ENCODE measurements at regions not wholly inside any gene's neighbourhood (a gene's known extent, or its start where the extent isn't known, plus 50 kb on each side); places are given as distances from the start of the nearest gene placed in this dataset.
A peak's percentile ranks its signal among the peaks of the same experiment; 100 is the strongest.

DNA sequence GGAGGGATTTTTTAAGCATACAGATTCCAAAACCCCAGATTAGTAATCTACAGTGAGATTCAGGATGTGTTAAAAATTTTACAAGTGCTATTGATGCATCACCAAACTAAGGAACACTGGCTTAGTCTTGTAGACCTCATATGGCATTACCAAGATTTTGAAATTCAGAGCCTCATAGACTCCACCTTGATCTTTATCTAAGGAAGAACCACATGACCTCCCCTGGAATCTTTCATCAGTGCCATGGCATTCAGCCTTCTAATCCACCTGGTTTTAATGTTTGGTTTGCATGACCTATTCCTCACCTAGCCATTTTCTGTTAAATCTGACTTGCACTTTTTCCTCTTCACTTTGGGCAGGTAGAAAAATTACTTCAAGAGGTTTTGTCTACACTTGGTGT is 171.6 kb downstream of the NKX6-1 start:
- Histone ChIP-seq H3K36me3 (no peaks in the 10 kb centered on the region), H3K4me1 (no peaks in the 10 kb centered on the region), H3K27me3 (no peaks in the 10 kb centered on the region), H3K27ac (no peak overlapping the region), H3K4me3 (no peak overlapping the region), H3K9me3 (no peaks in the 10 kb centered on the region)
- TF ChIP-seq, protein P1, sequence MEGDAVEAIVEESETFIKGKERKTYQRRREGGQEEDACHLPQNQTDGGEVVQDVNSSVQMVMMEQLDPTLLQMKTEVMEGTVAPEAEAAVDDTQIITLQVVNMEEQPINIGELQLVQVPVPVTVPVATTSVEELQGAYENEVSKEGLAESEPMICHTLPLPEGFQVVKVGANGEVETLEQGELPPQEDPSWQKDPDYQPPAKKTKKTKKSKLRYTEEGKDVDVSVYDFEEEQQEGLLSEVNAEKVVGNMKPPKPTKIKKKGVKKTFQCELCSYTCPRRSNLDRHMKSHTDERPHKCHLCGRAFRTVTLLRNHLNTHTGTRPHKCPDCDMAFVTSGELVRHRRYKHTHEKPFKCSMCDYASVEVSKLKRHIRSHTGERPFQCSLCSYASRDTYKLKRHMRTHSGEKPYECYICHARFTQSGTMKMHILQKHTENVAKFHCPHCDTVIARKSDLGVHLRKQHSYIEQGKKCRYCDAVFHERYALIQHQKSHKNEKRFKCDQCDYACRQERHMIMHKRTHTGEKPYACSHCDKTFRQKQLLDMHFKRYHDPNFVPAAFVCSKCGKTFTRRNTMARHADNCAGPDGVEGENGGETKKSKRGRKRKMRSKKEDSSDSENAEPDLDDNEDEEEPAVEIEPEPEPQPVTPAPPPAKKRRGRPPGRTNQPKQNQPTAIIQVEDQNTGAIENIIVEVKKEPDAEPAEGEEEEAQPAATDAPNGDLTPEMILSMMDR (IDR thresholded peaks at IDR 0.05) = no peak
- DNase-seq = no peak
- intact Hi-C loops (cut with DNase I; ENCODE audit: low total_unique reads) = no loop called here

DNA sequence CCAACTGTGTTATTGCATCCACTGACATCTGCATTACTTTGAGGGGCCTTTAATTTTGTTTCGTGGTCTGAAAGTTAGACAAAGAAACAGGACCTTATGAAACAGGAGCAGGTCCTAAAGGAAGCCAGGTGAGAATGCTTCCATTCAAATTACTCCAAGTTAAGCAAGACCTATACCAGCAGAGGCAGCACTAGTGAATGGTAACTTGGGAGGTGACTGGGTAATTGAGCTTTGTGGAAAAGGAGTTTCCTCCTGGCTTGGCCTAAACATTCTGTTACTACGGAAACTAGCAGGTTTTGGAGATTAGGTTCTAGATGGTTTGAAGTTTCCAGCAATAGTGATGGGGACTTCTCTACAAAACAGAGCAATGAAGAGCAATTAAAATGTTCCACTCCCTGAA is 173.5 kb downstream of the NKX6-1 start:
- Histone ChIP-seq H3K27ac (no peak overlapping the region), H3K9me3 (no peaks in the 10 kb centered on the region), H3K36me3 (no peaks in the 10 kb centered on the region), H3K4me1 (no peaks in the 10 kb centered on the region), H3K27me3 (no peaks in the 10 kb centered on the region), H3K4me3 (no peak overlapping the region)
- intact Hi-C loops (cut with DNase I; ENCODE audit: low total_unique reads) = no loop called here
- TF ChIP-seq, protein P1 (IDR thresholded peaks at IDR 0.05) = no peak
- no peak for DNase-seq

DNA sequence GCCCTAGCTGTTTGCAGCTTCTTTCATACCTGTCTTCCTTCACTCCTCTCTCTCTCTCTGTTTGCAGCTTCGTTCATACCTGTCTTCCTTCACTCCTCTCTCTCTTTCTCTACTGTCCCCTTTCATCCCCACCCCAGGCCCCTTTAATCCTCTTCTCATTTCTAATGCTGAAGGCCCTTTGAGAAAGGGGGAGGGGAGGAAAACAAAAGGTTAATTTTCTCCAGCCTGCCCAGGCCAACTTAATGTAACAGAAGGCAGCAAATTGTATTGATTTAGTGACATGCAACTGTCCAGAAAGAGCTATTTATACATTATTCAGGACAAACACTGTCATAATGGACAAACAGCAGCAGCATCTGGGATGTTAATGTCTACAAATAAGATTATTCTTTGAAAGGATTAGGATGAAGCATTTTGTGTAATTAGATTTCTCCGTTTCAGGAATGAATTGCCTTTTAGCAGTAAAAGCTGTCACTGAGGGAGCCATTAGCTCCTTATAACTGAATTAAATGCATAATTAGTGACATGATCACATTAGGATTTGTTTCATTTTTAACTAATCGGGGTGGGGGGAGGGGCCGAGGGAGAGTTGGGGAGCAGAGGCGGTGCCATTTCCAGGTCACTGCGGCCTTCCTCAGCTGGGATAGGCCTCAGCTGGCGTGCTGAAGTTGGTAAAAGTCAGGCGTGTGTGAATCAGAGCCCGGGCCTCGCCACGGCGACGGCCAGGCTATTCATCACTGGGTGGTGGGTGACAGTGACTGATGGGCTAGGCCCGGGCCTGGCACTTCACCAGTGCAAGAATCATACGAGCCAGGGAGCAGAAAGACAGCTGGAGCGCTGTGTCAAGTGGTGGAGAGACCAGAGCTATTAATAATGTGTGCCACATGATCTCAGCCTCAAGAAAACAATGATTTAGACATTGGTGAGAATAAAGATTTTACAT is 174.5 kb downstream of the NKX6-1 start:
- H3K4me3 ChIP-seq = no peak overlapping the region
- H3K27ac ChIP-seq = no peak overlapping the region
- TF ChIP-seq, protein P1 (IDR thresholded peaks at IDR 0.05) = no peak
- H3K9me3 ChIP-seq = no peaks in the 10 kb centered on the region
- H3K4me1 ChIP-seq = no peaks in the 10 kb centered on the region
- no peak for DNase-seq
- no peaks in the 10 kb centered on the region for H3K27me3 ChIP-seq
- H3K36me3 ChIP-seq = no peaks in the 10 kb centered on the region
- intact Hi-C loops (cut with DNase I; ENCODE audit: low total_unique reads) = no loop called here

DNA sequence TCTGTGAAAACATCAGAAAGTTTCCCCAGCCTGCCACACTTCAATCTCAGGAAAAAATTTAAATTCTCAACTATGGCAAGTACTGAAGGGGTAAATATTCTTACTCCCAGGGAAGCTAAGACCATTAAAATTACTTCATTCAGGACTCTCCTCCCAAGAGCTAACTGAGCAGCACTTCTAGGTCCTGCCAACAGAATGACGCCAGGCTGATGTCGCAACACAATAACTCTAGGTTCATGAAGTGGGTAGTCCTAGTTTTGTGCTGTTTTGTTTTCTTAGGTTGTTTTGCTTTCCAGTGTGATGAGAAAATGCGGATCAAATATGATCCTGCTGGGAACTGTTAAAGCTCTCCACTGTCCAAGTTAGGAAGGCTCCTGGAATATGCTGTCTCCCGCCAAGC is 180.0 kb downstream of the NKX6-1 start:
- peak in 1 of 2 donors; percentile 34 for DNase-seq
- Histone ChIP-seq H3K27ac (no peak overlapping the region), H3K4me1 (no peaks in the 10 kb centered on the region), H3K27me3 (no peaks in the 10 kb centered on the region), H3K4me3 (no peak overlapping the region), H3K9me3 (peaks cover 0 to 3% (median 0%) of the 10 kb centered on the region in 3 donors), H3K36me3 (no peaks in the 10 kb centered on the region)
- intact Hi-C loops (cut with DNase I; ENCODE audit: low total_unique reads) = no loop called here
- TF ChIP-seq, protein P1 (IDR thresholded peaks at IDR 0.05) = no peak

DNA sequence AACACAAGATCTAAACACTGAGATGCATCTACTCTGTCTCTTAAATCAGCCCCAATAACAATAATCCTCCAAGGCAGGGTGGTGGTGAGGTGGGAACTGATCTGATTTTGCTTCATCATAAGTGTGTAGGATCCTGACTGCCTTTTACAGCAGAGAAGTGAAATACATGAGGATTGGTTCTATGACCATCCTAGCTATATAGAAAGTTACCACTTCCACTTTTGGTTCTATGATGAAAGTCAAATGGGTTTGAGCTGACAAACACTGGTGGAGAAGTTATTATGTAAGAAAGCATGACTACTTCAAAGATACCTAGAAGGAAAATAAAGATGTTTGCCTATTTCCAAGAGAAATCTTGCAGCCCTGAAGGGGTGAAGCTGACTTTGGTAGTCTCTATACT is 181.6 kb downstream of the NKX6-1 start:
- TF ChIP-seq, protein P1 (IDR thresholded peaks at IDR 0.05) = no peak
- Histone ChIP-seq H3K4me1 (no peaks in the 10 kb centered on the region), H3K4me3 (no peak overlapping the region), H3K36me3 (no peaks in the 10 kb centered on the region), H3K9me3 (peaks cover 0 to 3% (median 0%) of the 10 kb centered on the region in 3 donors), H3K27me3 (no peaks in the 10 kb centered on the region), H3K27ac (no peak overlapping the region)
- intact Hi-C loops (cut with DNase I; ENCODE audit: low total_unique reads) = no loop called here
- DNase-seq = no peak
